ENCODE measurements at regions not wholly inside any gene's neighbourhood (a gene's known extent, or its start where the extent isn't known, plus 50 kb on each side); places are given as distances from the start of the nearest gene placed in this dataset.

GRCh38 chr9:107949061-107949460, 459.5 kb upstream of the KLF4 start:
- Mint-ChIP-seq H3K9me3 (ENCODE audit: unreplicated experiment) (peaks cover 10% of the 10 kb centered on the region), H3K27ac (ENCODE audit: unreplicated experiment) (no peak overlapping the region), H3K36me3 (ENCODE audit: unreplicated experiment) (no peaks in the 10 kb centered on the region), H3K27me3 (ENCODE audit: unreplicated experiment) (no peaks in the 10 kb centered on the region), H3K4me3 (ENCODE audit: unreplicated experiment) (no peak overlapping the region), H3K4me1 (ENCODE audit: unreplicated experiment) (peaks cover 13% of the 10 kb centered on the region)
- DNase-seq (ENCODE audit: extremely low spot score, unreplicated experiment), result no peak
- no peak for TF ChIP-seq CTCF (IDR thresholded peaks at IDR 0.05)

GRCh38 chr9:107948601-107949000, 459.0 kb upstream of the KLF4 start:
- no peak for TF ChIP-seq CTCF (IDR thresholded peaks at IDR 0.05)
- Mint-ChIP-seq H3K9me3 (ENCODE audit: unreplicated experiment) (peaks cover 10% of the 10 kb centered on the region), H3K4me1 (ENCODE audit: unreplicated experiment) (peaks cover 13% of the 10 kb centered on the region), H3K27me3 (ENCODE audit: unreplicated experiment) (no peaks in the 10 kb centered on the region), H3K4me3 (ENCODE audit: unreplicated experiment) (no peak overlapping the region), H3K36me3 (ENCODE audit: unreplicated experiment) (no peaks in the 10 kb centered on the region), H3K27ac (ENCODE audit: unreplicated experiment) (no peak overlapping the region)
- no peak for DNase-seq (ENCODE audit: extremely low spot score, unreplicated experiment)

- Mint-ChIP-seq H3K4me1 (ENCODE audit: unreplicated experiment) (peaks cover 13% of the 10 kb centered on the region), H3K36me3 (ENCODE audit: unreplicated experiment) (no peaks in the 10 kb centered on the region), H3K27ac (ENCODE audit: unreplicated experiment) (no peak overlapping the region), H3K27me3 (ENCODE audit: unreplicated experiment) (no peaks in the 10 kb centered on the region), H3K9me3 (ENCODE audit: unreplicated experiment) (peaks cover 10% of the 10 kb centered on the region), H3K4me3 (ENCODE audit: unreplicated experiment) (no peak overlapping the region)
- DNase-seq (ENCODE audit: extremely low spot score, unreplicated experiment), result no peak
- TF ChIP-seq CTCF (IDR thresholded peaks at IDR 0.05), result no peak
Observed at GRCh38 chr9:107948086-107948485, 458.5 kb upstream of the KLF4 start.

GRCh38 chr9:107946364-107947141, 457.0 kb upstream of the KLF4 start:
- Mint-ChIP-seq H3K27me3 (ENCODE audit: unreplicated experiment) (no peaks in the 10 kb centered on the region), H3K9me3 (ENCODE audit: unreplicated experiment) (peaks cover 10% of the 10 kb centered on the region), H3K4me3 (ENCODE audit: unreplicated experiment) (no peak overlapping the region), H3K27ac (ENCODE audit: unreplicated experiment) (no peak overlapping the region), H3K36me3 (ENCODE audit: unreplicated experiment) (no peaks in the 10 kb centered on the region), H3K4me1 (ENCODE audit: unreplicated experiment) (peaks cover 13% of the 10 kb centered on the region)
- no peak for DNase-seq (ENCODE audit: extremely low spot score, unreplicated experiment)
- TF ChIP-seq CTCF (IDR thresholded peaks at IDR 0.05), result no peak

GRCh38 chr9:107945961-107946360, 456.4 kb upstream of the KLF4 start:
- Mint-ChIP-seq H3K9me3 (ENCODE audit: unreplicated experiment) (peaks cover 10% of the 10 kb centered on the region), H3K4me3 (ENCODE audit: unreplicated experiment) (no peak overlapping the region), H3K4me1 (ENCODE audit: unreplicated experiment) (peaks cover 13% of the 10 kb centered on the region), H3K27me3 (ENCODE audit: unreplicated experiment) (no peaks in the 10 kb centered on the region), H3K36me3 (ENCODE audit: unreplicated experiment) (no peaks in the 10 kb centered on the region), H3K27ac (ENCODE audit: unreplicated experiment) (no peak overlapping the region)
- no peak for TF ChIP-seq CTCF (IDR thresholded peaks at IDR 0.05)
- no peak for DNase-seq (ENCODE audit: extremely low spot score, unreplicated experiment)

Measured in osteocyte (in vitro differentiated cells).